ENCODE measurements at regions not wholly inside any gene's neighbourhood (a gene's known extent, or its start where the extent isn't known, plus 50 kb on each side); places are given as distances from the start of the nearest gene placed in this dataset.

DNA sequence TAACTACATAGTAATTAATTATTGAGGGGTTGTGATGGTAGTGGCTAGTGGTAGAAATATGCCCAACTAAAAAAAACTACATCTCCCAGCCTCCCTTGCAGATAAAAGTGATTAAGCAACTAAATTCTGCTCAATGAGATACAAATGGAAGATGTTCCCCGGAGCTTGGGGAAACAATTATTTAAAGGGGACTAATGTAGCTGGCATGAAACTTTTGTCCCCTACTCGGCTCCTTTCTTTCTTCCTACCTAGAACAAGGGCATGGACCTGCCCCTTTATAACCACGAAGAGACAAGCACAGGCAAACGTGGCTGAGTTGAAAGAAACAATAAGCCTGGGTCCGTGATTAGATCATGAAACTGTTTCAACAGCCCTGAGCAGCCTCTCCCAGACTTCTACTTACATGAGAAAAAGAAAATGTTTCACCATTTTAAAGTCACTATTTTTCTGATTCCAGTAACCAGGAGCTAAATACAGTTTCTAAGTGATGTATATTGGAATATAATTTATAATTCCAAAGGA lies 236.9 kb downstream of the SCG2 start:
- DNase-seq (ENCODE audit: low read depth in 4 of 4, low spot score in 3 of 4): no peak

DNA sequence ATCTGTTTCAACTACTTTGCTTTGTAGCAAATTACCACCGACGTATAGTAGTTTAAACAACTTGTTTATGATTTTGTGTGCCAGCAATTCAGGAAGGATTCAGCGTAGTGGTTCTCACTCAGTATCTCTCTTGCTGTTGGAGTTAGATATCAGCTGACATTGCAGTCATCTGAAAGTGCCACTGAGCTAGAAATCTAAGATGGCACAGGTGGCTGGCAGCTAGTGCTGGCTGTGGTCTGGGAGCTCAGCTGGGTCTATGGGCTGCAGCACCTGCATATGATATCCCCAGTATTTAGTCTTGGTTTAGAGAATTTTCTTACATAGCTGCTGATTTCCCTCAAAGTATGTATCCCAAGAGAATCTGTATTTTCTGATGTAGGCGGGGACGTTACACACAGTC lies 235.6 kb downstream of the SCG2 start:
- no peak for DNase-seq (ENCODE audit: low read depth in 4 of 4, low spot score in 3 of 4)

DNA sequence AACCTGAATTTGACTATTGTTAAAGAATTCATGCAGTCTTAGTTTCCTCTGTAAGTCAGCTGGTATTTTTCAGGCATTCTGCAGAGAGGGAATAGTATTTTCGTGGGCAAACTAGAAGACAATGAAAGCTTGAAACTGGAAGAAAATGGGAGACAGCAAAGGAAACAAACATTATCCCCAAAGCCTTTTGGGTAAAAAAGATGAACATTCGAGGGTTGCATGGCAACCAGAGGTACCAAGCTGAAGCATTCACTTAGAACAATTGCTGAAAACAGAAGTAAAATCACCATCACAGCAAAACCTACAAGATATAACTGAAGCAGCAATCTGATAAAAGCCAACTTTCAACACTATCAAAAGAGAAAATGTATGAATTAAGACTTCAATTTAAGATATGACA lies 233.7 kb downstream of the SCG2 start:
- no peak for DNase-seq (ENCODE audit: low read depth in 4 of 4, low spot score in 3 of 4)

DNA sequence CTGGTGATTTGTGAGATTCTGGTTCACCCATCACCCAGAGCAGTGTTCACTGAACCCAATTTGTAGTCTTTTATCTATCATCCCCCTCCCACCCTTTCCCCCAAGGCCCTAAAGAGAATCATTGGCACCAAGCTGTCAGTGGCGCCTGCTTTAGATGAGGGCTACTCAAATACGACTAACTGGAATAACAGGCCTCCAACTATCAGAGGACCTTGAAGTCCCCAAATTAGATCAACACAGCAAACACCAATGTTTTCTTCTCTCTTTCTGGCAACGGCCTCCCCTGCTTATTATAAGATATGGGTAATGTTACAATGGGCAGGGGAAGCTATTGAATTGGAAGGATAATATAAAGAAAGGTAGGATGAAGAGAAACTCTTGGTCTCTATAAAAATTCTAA lies 232.3 kb downstream of the SCG2 start:
- no peak for DNase-seq (ENCODE audit: low read depth in 4 of 4, low spot score in 3 of 4)

DNA sequence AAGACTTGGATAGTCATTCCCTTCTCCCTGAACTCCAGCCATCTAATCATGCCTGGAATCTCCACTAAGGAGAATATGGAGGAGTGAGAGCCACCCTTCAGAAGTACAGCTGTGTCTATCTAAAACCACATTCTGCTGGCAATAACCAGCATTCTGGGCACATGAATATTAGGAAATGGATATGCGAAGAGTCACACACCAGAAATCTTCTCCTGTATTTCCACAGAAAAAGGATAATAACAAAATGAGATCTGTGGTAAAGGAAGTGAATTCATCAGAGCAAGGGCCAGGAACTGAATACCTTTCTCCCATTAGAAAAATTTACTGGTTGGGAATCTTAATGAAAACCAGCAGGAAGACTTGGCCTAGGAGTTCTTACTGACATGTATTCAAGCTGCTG lies 218.8 kb downstream of the SCG2 start:
- DNase-seq (ENCODE audit: low read depth in 4 of 4, low spot score in 3 of 4): no peak

DNA sequence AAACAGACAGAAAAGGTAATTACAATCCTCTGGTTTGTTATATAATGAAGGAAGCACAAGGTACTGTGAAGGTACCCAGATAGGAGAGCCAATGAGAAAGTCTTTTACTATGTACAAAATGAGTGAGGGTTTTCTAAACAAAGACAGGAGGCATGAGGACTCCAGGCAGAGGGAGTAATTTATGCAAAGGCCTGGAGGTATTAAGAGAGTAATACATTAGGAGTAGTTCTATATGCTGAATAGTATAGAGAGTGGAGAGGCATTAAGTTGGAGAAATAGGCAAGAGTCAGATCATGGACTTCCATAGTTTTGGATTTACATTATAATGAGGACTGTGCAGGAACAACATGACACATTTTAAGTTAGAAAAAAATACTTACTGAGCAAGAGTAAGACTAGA lies 216.0 kb downstream of the SCG2 start:
- no peak for DNase-seq (ENCODE audit: low read depth in 4 of 4, low spot score in 3 of 4)

DNA sequence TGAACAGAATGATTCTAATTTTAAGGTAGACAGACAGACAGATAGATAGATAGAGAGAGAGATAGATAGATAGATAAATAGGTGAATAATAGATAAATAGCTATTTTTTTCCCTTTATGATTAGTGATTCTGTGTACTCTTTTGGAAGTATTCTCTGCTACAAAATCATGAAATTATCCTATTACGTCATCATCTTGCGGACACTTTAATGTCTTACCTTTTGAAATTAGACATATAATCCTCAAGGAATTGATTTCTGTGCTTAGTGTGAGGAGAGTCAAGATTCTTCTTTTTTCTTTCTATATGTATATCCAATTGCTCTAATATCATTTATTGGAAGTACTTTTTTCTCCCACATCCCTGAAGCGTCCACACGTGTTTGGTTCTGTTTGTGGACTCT lies 215.2 kb downstream of the SCG2 start:
- no peak for DNase-seq (ENCODE audit: low read depth in 4 of 4, low spot score in 3 of 4)

DNA sequence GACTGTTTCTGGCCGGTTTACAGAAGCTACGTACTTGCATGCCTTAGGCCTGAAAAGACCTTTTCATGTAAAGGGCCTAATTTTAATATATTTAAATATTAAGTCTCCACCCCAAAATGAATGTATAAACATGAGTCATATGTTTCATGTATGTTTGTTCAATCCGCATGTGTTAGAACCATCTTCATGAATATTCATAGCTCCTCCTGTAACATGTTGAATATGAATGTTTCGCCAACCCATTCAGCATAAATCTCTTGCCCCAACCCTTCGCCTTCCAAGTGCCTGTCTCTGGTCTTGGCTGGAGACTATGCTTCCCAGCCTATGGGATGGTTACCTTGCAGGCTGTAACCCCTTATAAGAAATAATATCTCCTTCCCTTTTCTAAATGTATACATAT lies 212.5 kb downstream of the SCG2 start:
- DNase-seq (ENCODE audit: low read depth in 4 of 4, low spot score in 3 of 4): no peak

DNA sequence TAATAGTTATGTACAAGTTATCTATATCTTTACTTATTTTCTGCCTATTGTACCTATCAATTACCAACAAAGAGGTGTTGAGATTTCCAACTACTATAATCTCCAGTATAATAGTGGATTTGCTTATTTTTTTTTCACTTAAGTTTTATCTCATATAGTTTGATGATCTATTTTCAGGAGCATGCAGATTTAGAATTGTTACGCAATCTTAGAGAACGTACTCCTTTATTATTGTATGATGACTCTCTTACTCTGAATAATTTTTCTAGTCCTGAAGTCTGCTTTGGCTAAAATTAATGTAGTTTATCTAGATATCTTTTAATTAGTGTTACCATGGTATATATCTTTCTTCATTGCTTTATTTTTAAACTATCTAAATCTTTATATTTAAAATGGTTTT lies 205.2 kb downstream of the SCG2 start:
- no peak for DNase-seq (ENCODE audit: low read depth in 4 of 4, low spot score in 3 of 4)

DNA sequence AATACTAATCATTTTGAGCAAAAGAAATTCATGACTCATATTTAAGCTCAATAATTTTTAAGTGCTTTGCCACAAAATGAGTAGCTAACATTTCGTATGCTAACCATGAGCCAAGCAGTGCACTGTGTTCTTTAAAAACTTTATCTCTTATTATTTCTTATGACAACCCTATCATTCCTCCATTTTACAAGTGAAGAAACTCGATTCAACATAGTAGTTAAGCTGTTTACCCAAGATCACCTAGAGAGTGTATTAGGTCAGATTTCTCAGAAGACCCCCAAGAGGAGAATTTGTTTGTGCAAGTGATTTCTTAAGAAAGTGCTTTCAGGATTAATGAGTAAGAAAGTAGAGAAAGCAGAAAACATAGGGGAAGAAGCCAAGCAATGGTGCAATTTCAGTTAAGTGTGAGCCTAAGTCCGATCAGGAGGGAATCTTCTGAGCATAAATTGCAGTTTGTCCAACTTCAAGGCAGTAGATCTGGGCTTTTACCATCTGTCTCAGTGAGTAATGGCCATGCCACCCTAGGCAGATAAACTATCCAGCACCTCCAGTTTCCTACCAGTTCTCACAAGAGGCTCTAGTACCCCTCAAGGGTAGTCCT lies 202.7 kb downstream of the SCG2 start:
- no peak for DNase-seq (ENCODE audit: low read depth in 4 of 4, low spot score in 3 of 4)

DNA sequence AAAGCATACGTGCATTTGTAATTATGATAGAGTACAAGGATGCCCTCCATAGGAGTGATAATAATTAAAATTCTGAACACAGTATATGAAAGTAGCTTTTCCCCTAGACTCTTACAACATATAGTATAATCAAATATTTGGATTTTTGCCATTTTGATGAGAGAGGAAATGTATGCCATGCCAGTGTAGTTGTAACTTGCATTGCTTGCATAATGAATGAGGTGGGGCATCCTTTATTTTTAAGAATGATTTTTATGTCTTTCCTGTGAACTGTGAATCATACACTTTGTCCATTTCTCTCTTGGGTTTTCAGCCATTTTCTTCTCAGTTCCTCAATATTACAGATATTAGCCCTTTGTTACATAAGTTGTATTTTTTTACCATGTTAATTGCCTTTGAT lies 197.5 kb downstream of the SCG2 start:
- no peak for DNase-seq (ENCODE audit: low read depth in 4 of 4, low spot score in 3 of 4)

DNA sequence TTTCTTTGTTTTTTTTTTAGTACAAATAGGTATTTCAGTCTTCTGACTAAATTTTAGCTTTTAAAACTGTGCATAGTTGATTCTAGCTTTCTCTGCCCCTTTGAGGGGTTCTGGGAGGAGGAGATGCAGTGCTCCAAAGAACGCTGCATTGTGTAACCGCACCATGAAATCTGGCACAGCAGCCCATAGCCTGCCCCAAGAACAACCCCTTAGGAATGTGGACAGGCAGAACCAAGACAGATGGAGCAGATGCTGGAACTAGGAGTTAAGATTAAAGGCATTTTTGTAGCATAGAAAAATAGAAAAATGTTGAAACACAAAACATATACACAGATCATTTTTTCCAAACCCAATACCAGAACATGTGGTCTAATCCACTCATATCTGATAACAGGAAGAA lies 187.5 kb downstream of the SCG2 start:
- no peak for DNase-seq (ENCODE audit: low read depth in 4 of 4, low spot score in 3 of 4)

DNA sequence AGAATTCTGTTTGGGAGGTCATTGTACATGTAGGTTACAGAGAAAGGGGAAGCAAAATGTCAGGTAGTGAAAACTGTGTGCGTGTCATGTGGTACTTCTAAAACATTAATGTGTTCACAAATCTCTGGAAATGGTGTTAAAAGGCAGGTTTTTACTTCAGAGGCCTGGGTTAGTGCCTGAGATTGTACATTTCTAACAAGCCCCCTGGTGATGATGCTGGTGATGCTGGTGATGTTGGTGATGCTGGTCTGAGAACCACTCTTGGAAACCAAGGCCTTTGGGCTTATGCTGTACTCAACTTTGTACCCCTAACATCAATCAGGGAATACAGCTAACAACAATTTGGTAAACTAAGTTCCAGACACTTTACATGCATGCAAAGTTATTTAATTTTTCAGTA lies 187.1 kb downstream of the SCG2 start:
- no peak for DNase-seq (ENCODE audit: low read depth in 4 of 4, low spot score in 3 of 4)

DNA sequence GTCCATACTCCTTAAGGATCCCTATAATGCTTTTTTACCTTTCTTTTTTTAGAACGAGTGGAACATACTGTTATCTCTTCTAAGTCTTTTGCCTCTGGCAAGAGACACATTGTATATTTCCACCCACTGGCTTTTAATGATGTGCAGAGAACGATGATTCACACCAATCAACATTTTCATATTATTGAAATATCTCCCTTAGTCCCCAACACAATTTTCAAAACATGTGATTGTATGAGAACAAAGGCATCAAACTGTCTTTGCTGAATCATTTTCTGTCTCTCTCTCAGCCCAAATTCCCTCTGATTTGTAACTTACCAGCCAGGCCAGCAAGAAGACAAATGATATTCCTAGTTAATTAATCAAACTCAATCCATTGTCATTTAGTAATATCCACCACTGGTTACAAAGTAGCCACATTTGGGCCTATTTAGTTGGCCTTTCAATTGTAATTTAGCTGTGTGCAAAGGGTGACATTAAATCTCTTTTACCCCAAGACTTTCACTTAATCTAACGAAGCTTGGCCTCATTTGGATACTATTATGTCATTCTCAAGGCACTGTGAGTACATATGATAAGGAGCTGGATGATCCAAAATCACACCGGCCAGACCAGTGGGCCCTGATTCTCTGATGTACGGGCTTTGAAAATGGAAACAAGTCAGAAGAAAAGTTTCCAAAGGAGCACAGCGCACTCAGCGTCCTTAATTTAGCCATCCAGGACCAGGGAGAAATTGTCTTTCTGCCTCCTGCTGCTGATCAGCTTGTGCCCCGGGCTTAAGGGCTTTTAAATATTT lies 185.1 kb downstream of the SCG2 start:
- DNase-seq (ENCODE audit: low read depth in 4 of 4, low spot score in 3 of 4): no peak

DNA sequence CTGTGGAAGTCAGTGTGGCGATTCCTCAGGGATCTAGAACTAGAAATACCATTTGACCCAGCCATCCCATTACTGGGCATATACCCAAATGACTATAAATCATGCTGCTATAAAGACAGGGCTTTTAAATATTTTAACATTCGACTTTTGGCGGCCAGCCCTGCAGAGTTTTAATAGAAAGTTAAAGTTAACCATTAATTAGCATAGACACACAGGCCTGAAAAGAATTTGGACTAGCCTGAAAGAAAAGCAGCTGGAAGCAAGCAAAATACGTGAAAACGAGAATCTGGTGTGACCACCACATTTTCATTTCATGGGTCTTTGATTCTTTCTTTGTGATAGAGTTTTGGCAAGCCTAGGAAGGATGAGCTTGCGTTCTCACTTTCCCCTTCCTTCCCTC lies 184.0 kb downstream of the SCG2 start:
- no peak for DNase-seq (ENCODE audit: low read depth in 4 of 4, low spot score in 3 of 4)

DNA sequence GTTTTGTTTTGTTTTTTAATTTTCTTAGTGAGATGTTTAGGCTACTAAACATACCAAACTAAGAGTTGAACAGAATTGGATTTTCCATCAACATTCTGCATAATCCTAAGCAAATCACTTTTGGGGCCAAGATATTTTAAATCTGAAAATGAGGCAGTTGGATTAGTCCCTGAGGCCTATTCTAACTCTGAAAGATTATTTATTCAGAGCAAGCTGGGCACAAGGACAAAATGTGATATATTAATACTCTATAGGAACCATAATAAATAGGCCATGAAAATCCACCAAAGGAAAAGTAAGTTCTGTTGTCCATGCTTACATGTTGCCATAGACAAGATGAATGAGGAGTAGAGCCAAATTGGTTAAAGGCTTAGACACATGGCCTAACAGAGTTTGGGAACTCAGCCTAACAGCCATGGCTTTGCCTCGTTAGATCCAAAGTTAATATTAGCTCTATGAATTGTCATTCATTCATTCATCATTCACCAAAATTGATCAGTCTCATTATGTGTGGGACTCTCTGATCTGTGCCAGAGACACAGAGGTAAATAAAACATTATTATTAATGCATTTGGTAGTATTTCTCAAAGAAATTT lies 183.5 kb downstream of the SCG2 start:
- no peak for DNase-seq (ENCODE audit: low read depth in 4 of 4, low spot score in 3 of 4)

DNA sequence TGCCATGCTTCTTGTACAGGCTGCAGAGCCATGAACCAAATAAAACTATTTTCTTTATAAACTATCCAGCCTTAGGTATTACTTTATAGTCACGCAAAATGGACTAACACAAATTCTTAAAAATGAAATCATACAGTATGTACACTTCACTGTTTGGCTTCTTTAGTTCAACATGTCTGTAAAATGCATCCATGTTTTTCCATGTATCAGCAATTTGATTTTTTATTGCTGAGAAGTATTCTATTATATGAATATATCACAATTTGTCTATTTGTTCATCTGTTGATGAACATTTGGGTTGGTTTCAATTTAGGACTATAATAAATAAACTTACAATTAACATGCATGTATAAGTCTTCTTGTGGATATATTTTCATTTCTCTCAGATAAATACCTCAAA lies 182.1 kb downstream of the SCG2 start:
- DNase-seq (ENCODE audit: low read depth in 4 of 4, low spot score in 3 of 4): no peak

DNA sequence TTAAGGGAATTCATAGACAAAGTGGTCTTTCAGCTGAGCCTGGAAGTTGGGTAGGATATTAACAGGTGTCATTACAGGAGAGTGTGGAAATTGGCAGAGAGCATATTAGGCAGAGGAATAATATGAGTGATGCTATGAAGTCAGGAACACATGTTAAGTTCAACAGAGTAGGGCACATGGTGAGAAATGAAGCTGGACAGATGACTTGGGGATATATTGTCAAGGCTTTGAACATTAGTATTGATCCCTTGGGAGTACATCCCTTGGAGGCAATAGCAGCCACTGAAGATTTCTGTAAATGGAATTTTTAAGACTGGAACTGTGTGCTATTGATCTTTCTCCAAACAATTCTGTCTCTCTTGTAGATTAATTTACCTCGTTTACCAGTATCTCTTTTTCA lies 170.7 kb downstream of the SCG2 start:
- no peak for DNase-seq (ENCODE audit: low read depth in 4 of 4, low spot score in 3 of 4)

DNA sequence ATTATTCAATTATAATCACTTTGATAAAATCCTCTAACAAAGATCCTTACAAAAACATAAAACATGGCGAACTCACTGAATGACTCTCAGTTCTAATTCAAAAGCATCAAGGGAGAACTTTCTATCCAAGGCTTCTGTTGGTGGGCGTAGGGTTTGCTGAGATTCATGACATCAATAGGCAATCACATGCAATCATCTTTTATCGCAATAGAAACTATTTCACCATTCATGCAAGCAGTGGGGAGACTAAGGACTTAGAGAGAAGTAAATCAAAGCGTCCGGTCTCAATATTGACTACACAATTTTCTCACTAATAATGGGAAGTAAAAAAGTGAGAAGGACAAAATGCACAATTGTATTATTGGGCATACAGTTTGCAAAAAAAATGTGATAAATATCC lies 168.7 kb downstream of the SCG2 start:
- no peak for DNase-seq (ENCODE audit: low read depth in 4 of 4, low spot score in 3 of 4)

DNA sequence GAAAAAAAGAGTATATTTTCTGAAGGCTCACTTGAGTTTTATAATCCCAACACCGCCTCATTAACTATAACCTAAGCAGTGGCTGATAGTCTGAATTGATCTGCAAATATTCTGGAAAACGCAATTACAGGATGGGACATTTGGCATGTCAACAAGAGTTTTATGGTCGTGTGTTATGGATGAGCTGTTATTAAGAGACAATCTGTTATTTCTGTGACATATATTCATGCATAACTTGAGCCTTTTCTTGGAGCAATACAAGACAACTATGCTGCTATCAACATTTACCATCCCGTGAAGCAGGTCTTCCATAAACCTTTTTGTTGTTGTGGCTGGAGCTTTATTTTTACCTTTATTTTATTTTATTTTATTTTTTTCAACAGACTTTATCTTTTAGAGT lies 164.4 kb downstream of the SCG2 start:
- no peak for DNase-seq (ENCODE audit: low read depth in 4 of 4, low spot score in 3 of 4)

DNA sequence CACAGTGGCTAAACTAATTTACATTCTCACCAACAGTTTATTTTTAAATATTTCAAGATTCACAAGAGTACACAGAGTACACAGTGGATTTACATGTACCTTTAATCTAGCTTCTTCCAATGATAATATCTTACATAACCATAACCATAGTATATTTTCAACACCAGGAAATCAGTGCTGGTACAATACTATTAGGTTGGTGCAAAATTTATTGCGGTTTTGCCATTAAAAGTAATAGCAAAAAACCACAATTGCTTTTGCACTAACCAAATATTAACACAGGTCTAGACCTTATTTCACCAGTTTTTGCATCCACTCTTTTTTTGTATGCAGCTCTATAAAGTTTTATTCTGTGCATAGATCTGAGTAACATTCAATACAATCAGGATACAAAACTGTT lies 163.0 kb downstream of the SCG2 start:
- no peak for DNase-seq (ENCODE audit: low read depth in 4 of 4, low spot score in 3 of 4)

DNA sequence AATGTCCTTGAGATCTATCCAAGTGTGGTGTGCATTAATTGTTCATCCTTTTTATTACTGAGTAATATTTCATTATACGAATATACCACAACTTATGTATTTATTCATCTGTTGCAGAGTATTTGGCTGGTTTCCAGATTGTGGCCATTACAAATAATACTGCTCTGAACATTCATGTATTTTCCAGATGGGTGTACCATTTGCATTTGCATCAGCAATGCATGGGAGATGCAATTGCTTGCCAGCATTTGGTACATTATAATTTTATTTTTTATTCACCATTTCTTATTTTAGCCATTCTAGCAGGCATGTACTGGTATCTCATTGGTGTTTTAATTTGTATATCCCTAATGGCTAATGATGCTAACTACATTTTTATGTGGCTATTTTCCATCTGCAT lies 162.4 kb downstream of the SCG2 start:
- no peak for DNase-seq (ENCODE audit: low read depth in 4 of 4, low spot score in 3 of 4)

Measured in right renal pelvis (tissue), 4 donors.